GM18507 (cell line): ENCODE measurements at regions not wholly inside any gene's neighbourhood (a gene's known extent, or its start where the extent isn't known, plus 50 kb on each side); places are given as distances from the start of the nearest gene placed in this dataset.

Experiments
- DNase-seq: peaks from one replicate; pipeline ENCODE4 v3.0.0; 2011; ENCODE audit warnings: low read depth; ENCODE audit not compliant: insufficient read length; ENCODE audit errors: extremely low spot score
- FAIRE-seq: peaks from 2 replicates; lab custom pipeline; 2011; peaks lifted over from hg19 to GRCh38; lab: Jason Lieb, UNC

- FAIRE-seq (no peak), DNase-seq (no peak)
Observed at GRCh38 chr12:92511786-92512185, 191.0 kb upstream of the PLEKHG7 start.

- FAIRE-seq: no peak
- no peak for DNase-seq
Observed at GRCh38 chr12:92509156-92509738, 193.5 kb upstream of the PLEKHG7 start.

- DNase-seq (no peak), FAIRE-seq (no peak)
Observed at GRCh38 chr12:92506891-92507290, 195.9 kb upstream of the PLEKHG7 start.

- DNase-seq (no peak), FAIRE-seq (peak; percentile 49)
Observed at GRCh38 chr12:92506460-92506859, 196.3 kb upstream of the PLEKHG7 start.

- DNase-seq: no peak
- peak; percentile 93 for FAIRE-seq
Observed at GRCh38 chr12:92505254-92506231, 197.2 kb upstream of the PLEKHG7 start.

- DNase-seq (no peak), FAIRE-seq (no peak)
Observed at GRCh38 chr12:92504594-92504981, 198.2 kb upstream of the PLEKHG7 start.

- peak; percentile 49 for FAIRE-seq
Observed at GRCh38 chr12:92503971-92504593, 198.7 kb upstream of the PLEKHG7 start.

GRCh38 chr12:92503029-92503931 is 199.5 kb upstream of the PLEKHG7 start:
- peak; percentile 90 for FAIRE-seq
- DNase-seq: no peak

More at GRCh38 chr12:92503971-92504593, 198.7 kb upstream of the PLEKHG7 start:
- DNase-seq: no peak

- no peak for FAIRE-seq
Observed at GRCh38 chr12:92502417-92503028, 200.3 kb upstream of the PLEKHG7 start.

GRCh38 chr12:92496790-92497189 is 206.0 kb upstream of the PLEKHG7 start:
- FAIRE-seq: peak; percentile 90
- DNase-seq: no peak

More at GRCh38 chr12:92502417-92503028, 200.3 kb upstream of the PLEKHG7 start:
- DNase-seq: no peak

GRCh38 chr12:92495108-92495507 is 207.7 kb upstream of the PLEKHG7 start:
- FAIRE-seq (no peak), DNase-seq (no peak)

GRCh38 chr12:92493816-92494215 is 209.0 kb upstream of the PLEKHG7 start:
- DNase-seq (no peak), FAIRE-seq (peak; percentile 84)

- no peak for DNase-seq
- peak; percentile 9 for FAIRE-seq
Observed at GRCh38 chr12:92492995-92493394, 209.8 kb upstream of the PLEKHG7 start.

- no peak for DNase-seq
- peak; percentile 49 for FAIRE-seq
Observed at GRCh38 chr12:92492291-92492690, 210.5 kb upstream of the PLEKHG7 start.

GRCh38 chr12:92489781-92490180 is 213.0 kb upstream of the PLEKHG7 start:
- FAIRE-seq: no peak
- DNase-seq: no peak

GRCh38 chr12:92488735-92489134 is 214.1 kb upstream of the PLEKHG7 start:
- no peak for DNase-seq
- FAIRE-seq: peak; percentile 73

GRCh38 chr12:92487138-92487485 is 215.7 kb upstream of the PLEKHG7 start:
- FAIRE-seq (peak; percentile 76), DNase-seq (no peak)

GRCh38 chr12:92486443-92487137 is 216.2 kb upstream of the PLEKHG7 start:
- FAIRE-seq: no peak
- DNase-seq: no peak
